GM21786 (cell line): ENCODE measurements at regions not wholly inside any gene's neighbourhood (a gene's known extent, or its start where the extent isn't known, plus 50 kb on each side); places are given as distances from the start of the nearest gene placed in this dataset.

Source experiments
- ATAC-seq: cut with Tn5 transposase; IDR thresholded peaks from one replicate; pipeline ENCODE4 v1.9.1; 2021; ENCODE audit not compliant: unreplicated experiment

DNA sequence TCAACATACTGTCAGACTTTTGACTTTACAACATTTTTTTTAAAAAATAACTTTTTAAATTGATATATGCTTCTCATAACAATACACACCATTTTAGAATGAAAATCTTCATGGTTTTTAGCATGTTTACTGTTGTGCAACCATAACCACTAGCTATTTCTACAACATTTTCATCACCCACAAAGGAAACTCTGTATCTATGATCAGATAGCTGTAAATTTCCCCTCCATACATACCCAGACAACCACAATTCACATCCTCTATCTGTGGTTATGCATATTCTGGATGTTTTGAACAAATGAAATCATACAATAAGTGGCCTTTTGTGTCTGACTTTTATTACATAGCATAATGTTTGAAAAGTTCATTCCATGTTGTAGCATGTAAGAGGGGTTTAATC, 1666.0 kb downstream of the EFNB2 start:
- ATAC-seq: no peak

DNA sequence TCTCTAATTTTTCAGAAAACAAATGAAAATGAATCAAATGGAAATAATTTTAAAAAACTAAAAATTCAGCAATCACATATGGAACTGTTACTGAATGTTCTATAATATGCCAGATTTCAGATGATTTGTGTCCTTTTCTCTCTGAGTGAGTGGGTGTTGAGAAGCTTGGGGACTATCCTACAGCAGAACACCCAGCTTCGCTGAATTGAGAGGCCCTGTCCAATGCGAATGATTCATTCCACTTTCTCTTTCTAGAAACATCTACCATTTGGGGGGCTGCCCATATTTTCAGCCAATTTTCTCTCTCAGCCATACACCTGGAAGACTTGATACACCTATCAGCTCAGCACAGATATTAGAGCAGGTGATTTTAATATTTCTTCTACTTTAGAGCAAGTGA, 1666.7 kb downstream of the EFNB2 start:
- ATAC-seq: no peak

DNA sequence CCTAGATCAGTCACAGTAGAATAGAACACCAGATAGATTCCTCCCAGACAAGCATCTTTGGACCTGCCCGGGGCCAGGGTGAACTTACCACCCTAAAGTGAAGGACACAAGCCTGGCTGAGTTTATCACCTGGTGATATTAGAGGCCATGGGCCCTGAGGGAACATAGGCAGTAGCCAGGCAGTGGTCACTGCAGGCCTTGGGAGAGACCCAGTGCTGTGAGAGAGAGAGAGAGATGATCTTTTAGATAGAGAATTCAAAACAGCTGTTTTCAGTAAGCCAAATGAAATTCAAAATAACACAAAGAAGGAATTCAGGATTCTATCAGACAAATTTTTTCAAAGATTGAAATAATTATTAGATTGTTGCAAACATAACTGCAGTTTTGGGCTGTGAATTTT, 1679.9 kb downstream of the EFNB2 start:
- no peak for ATAC-seq

DNA sequence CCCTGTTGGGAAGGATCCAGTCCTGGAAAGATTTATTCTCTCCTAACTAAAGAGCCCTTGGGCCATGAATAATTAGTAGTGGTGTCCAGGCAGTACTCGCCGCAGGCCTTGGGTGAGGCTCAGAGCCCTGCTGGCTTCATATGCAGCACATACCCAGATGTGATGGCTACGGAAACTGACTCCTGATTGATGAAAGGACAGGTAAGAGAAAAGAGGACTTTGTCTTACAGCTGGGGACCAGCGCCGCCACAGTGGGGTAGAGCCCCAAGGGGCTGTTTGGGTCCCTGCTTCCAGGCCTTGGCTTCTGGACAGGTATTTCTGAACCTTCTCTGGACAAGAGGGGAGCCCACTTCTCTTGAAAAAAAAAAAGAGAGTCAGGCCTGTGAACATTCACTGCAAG, 1680.8 kb downstream of the EFNB2 start:
- ATAC-seq: no peak

DNA sequence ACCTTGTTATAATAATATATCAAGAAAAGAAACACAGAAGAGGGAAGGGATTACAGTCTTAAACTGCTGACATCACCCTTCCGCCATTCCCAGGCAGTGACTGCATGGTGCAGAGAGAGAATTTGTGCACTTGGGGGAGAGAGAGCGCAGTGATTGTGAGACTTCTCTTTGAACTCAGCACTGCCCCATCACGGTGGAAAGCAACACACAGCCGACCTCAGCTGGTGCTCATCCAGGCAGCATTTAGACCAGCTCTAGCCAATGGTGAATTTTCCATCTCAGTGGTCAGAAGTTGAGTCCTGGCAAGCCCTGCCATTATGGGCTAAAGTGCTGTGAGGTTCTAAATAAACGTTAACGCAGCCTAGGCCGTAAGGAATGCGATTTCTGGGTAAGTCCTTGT, 1681.5 kb downstream of the EFNB2 start:
- ATAC-seq: no peak

DNA sequence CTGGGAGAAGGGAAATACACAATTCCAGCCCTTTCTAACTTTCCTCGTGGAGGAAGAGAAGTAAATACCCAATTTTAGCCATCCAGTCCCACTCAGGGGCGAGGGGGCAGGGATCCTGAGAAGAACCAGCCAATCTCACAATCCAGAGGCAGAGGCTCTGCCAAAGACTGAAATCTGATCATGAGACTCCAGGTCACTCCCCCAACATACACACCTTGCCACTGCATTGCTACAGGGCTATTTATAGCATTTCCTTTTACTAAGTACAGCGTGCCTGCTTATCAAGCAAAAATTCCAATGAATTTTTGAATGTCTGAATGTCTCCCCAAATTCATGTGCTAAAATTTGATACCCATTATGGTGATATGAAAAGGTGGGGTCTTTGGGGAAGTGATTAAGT, 1687.5 kb downstream of the EFNB2 start:
- ATAC-seq: no peak

DNA sequence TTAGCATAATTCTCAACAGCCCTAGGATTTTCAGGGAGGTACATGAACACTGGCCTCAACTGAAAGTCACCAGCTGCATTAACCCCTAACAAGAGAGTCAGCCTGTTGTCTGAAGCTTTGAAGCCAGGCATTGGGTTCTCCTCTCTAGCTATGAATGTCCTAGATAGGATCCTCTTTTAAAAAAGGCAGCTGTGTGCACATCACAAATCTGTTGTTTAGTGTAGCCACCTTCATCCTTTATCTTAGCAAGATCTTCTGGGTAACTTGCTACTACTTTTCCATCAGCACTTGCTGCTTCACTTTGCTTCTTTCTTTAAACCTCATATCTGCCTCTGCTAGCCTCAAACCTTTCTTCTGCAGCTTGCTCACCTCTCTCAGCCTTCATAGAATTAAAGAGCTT, 1692.1 kb downstream of the EFNB2 start:
- no peak for ATAC-seq

DNA sequence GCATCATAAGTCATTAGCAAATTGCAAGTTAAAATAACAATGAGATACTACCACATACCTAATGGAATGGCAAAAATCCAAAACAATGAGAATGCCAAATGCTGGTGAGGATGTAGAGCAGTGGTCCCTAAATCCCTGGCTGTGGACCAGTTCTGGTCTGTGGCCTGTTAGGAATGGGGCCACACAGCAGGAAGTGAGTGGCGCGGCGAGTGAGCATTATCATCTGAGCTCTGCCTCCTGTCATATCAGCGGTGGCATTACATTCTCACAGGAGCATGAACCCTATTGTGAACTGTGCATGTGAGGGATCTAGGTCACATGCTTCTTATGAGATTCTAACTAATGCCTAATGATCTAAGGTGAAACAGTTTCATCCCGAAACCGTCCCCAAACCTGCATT, 1694.4 kb downstream of the EFNB2 start:
- no peak for ATAC-seq

DNA sequence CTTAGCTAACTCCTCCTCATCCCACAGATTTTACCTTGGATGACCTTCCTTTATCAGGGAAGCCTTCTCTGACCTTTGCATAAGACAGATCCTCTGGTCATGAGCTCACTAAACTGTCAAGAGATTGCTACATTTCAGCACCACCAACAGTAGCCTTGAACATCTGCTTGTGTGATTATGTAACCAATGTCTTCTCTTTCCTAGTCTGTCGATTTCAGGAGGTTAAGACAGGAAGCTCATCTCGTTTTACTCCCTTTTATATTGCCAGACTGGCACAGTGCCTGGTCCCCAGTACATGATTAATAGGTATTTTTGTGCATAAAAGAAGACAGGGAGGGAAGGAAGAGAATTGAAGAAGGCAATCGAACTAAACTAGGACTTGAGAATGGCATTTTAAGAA, 1697.7 kb downstream of the EFNB2 start:
- ATAC-seq: no peak

DNA sequence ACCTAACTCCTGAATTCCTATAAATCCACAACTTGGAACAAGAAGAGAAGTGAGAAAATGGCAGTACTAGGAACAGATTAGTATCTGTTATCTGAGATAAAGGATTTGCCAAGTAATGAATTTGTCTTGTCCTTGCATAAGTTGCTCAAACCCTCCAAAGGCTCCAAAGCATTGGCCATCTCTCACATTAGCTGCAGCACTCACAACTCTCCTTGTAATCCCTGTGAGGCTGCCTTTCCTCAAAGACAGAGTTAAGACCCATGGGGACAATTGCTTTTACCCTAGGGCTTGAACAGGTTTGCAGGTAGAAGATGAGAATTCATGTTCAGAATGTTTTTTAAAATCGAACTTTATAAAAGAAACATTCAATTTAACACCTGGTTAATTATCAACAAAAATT, 1702.2 kb downstream of the EFNB2 start:
- no peak for ATAC-seq

DNA sequence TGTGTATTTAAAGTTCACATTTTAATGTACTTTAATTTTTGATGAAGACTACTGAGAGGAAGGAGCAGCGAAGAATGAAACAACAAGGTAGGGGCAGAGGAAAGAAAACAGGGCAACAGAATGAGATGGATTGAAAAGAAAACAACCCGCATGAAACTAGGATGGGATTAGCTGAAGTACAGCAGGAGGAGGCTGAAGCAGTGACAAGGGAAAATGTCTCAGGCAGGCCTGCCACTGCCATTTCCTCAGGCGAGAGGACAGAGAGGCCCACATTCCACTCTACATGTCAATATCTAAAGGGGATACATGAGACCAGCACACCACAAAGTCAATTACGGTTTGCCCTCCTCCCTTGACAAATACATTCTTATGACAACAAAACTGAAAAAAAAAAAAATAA, 1703.2 kb downstream of the EFNB2 start:
- no peak for ATAC-seq

DNA sequence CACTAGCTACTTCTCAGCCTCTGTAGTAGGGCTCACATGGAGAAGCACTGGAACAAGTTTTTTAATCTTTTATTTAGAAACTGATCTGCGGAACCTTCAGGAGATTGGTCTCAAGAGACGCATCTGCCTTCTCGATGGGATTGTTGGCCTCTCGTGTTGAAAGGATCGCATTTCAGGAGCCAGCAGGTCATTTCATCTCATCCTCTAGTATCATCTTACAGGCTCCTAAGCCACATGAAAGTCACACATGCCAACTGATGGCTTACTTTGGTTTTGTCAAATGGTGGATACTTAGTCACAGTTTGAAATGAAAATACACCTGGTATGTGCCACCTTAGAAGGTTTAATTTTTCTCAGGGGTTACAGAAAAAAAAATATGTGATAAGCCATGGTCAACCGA, 1703.6 kb downstream of the EFNB2 start:
- ATAC-seq: no peak

DNA sequence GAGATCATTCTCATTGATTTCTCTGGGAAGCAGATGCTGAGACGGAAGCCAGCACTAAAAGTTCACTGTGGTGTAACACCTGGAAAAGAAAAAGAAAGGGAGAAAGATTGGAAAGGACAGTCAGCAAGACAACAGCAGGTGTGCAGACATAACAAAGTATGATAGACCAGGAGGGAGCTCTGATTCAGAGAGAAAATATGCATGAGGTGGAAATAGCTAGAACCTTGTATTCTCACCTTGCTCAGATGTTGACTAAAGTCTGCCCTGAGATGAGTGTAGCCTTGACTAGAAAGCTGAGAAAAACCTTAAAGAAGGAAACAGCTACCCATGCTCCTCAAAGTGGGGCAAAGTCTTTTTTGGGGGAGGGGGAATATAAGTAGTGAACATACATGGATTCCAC, 1711.8 kb downstream of the EFNB2 start:
- ATAC-seq: no peak

DNA sequence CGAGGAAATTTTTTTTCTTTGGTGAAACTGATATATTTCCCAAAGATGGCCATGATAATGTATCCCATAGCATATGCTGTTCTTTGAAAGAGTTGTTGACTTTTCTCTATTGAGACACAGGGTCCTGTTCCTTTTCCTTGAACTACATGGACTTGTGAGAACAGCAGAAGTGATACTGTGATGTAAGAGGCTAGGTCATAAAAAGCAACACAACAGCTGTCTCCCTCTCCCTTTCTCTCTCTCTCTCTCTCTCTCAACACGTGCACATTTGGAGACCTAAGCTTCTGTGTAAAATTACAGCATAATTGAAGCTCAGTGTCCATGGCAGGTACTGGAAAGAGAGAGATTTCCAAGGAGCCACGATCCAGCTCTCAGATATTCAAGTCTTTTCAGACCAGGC, 1712.4 kb downstream of the EFNB2 start:
- ATAC-seq: no peak

DNA sequence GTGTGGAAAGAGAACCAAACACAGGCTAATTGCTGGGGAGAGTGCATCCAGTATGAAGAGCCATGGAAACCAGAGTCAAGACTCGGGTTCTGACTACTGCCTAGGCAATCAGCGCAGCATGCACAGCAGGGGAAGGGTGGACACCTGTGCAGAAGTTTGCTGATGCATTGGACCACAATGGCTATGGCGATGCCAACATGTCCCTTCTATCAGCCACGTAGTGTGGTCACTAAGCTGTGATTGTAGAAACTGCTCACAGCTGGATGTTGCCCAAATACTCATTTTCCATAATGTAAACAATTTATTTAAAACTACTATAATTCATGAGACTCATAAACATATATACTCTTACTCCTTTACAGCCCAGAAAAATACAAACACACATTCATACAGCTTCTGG, 1718.2 kb downstream of the EFNB2 start:
- ATAC-seq: no peak

DNA sequence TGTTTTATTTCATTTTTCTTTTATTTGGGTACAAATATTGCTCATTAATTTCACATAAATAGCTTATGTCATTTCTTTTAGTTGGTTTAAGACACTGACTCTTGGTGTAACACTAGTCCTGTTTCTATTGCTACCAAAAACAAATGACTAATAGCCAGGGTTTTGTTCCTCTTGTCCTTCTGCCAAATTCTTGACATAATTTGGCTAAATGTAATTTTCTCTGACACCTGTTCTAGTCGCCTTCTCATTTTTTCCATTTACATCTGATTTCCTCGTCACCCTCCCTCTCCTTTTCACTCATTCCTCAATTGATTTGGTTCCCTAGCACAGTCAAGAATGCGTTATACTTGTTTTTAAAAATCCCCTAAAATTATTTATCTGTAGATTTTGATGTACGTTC, 1718.7 kb downstream of the EFNB2 start:
- no peak for ATAC-seq

DNA sequence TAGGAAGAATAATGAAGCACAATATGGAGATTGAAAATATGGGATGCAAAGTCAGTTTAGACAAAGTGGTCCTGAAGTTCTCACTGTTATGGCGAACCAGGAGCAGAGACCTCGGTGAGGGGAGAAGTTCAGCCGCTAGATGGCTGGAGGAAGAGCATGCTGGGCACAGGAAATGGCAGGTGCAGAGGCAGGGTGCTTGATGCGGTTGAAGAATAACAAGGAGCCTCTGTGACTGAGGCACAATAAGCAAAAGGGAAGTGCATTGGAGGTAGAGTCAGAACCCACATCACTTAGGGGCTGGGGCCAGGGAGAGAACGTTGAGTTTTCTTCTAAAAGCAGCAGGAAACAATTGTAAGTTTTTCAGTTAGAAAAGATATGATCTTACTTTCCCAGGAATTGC, 1725.2 kb downstream of the EFNB2 start:
- ATAC-seq: no peak

DNA sequence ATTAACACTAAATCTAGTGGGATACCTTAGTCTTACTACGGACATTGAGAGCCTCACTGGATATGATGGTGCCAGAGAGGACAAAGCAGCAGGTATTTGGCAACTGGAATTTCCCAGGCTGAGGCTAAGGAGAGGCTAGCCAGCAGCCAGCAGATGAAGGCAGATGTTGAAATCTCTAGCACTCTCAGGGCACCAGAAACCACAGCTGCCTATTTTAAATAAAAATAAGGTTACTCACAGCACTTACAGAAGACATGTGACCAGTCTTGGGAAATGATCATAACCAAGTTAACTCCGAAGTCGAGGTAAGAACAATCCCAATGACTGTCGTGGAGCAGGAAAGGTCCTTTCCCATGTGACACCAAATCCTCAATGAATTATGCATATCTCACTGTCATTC, 1726.0 kb downstream of the EFNB2 start:
- ATAC-seq: no peak

DNA sequence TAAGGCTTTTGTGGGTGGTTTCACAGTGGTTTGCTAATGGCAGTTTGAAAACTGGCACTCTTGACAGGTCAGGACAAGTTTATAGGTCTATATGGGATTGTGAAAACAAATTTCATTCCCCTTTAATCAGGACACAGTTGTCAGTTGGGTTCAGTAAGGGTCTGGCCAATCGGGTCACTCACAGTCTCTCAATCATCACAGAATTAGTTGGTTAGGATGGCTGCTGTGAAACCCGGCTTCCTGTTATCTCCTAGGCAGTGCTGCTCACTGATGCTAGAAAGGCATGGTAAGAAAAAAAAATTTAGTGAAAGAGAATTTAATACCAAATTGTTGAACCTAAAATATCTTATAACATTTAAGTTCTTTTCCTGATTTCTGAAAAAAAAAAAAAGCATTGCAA, 1730.1 kb downstream of the EFNB2 start:
- ATAC-seq: no peak

DNA sequence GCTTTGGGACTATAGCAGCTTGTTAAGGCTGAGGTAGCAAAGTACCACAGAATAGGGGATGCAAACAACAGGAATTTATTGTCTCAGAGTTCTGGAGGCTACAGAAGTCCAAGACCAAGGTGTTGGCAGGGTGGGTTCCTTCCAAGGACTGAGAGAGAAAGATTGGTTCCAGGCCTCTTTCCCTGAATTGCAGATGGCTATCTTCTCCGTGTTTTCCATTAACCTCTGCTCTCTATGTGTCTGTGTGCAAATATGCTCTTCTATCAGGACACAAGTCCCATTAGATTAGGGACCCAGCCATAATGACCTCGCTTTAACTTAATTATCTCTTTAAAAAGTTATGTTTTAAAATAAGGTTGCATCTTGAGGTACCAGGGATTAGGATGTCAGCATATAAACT, 1732.9 kb upstream of the SLC10A2 start:
- no peak for ATAC-seq

DNA sequence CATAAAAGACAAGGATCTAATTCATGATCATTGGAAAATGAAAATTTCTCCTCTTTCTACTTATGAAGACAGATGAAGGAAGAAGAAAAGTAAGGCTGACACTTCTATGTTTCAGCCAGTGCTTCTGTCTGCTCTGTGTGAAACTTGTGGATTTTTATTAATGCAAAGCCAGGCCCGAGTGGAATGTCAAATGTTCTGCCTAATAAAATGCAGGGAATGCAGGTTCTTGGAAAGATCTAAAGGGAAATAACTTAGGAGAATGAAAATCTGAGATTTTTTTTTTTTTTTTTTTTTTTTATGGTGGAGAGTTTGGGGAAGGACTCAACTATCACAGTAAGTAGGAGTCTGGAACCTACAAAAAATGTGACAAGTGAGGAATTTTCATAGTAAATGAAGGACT, 1732.3 kb upstream of the SLC10A2 start:
- no peak for ATAC-seq

DNA sequence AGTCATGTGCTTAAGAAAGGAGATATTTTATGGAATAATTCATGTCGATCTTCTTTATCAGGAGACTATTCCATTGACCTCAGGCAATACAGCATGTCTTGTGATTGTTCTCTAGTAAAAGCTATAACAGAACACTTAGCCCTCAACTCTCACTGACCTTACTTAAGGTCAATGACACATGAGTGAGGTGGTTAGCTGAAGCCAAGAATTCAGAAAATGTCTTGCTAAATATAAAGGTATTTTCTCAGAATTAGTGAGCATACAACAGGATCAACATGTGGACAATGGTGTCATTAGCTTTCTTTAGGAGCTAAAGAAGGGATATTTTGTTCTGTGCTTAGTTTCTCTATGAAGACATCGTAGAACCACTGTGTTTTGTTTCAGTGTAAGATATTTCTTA, 1730.4 kb upstream of the SLC10A2 start:
- no peak for ATAC-seq

DNA sequence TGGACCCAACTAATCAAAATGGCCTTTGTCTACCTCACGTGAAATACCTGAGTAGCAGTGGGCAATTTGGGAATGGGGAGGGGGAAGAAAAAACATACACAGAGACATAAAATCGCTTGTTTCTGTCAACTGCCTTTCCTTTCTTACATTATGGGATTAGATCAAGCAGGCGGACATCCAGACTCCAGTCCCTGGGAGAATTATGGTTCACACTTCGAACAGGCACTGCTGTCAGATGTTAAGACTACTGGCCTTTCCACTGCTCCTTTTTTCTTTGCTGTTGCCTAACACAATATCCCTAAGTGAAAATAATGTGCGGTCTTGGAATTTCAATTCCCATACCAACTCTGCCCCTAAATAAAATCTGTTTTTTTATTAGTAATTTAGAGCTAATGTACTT, 1719.7 kb upstream of the SLC10A2 start:
- ATAC-seq: no peak

DNA sequence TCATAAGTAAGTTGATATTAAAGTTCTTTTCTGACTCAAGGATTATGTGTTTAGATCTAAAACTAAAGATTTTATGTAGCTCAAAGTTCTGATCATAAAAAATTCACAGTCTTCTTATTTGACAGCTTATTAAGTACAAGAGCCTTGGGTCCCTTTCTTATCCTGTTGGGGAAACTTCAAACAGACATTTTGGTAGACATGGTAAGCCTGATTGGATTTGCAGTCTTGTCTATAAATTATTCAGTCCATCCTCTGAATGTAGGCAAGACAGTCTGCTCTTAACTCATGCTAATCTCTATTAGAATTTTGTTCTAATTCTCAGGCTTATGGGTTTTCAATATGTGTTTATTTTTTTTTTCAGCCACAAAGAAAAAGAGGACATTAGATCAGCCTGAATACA, 1718.7 kb upstream of the SLC10A2 start:
- no peak for ATAC-seq
